Ishikawa (cell line): ENCODE measurements at regions not wholly inside any gene's neighbourhood (a gene's known extent, or its start where the extent isn't known, plus 50 kb on each side); places are given as distances from the start of the nearest gene placed in this dataset.

Source experiments
- CEBPB ChIP-seq: IDR thresholded peaks from 2 replicates; pipeline ENCODE4 v1.6.1; 2012
- EGR1 ChIP-seq: IDR thresholded peaks from 2 replicates; pipeline ENCODE4 v1.6.1; 2012
- EP300 ChIP-seq: IDR thresholded peaks from 2 replicates; pipeline ENCODE4 v1.6.1; 2012; ENCODE audit warnings: borderline replicate concordance
- FOXM1 ChIP-seq: IDR thresholded peaks from 2 replicates; pipeline ENCODE4 v1.6.1; 2012; ENCODE audit warnings: low read depth, borderline replicate concordance
- NFIC ChIP-seq: IDR thresholded peaks from 2 replicates; pipeline ENCODE4 v1.6.1; 2012
- RAD21 ChIP-seq: IDR thresholded peaks from 2 replicates; pipeline ENCODE4 v1.6.1; 2012; ENCODE audit warnings: low read depth
- REST ChIP-seq: IDR thresholded peaks from 2 replicates; pipeline ENCODE4 v1.6.1; 2012; ENCODE audit warnings: low read depth, mild to moderate bottlenecking
- TAF1 ChIP-seq: IDR thresholded peaks from 2 replicates; pipeline ENCODE4 v1.6.1; 2012; ENCODE audit warnings: low read depth, mild to moderate bottlenecking
- TCF12 ChIP-seq: IDR thresholded peaks from 2 replicates; pipeline ENCODE4 v1.6.1; 2012; ENCODE audit warnings: low read depth
- ZBTB7A ChIP-seq: IDR thresholded peaks from 2 replicates; pipeline ENCODE4 v1.6.1; 2012; ENCODE audit warnings: low read depth
- TF ChIP-seq, protein P1 (sequence below): IDR thresholded peaks from 2 replicates; pipeline ENCODE4 v1.6.1; 2012

- no peak for TF ChIP-seq NFIC
- TF ChIP-seq FOXM1, result no peak
- TF ChIP-seq REST, result no peak
- TF ChIP-seq ZBTB7A, result no peak
- no peak for TF ChIP-seq TAF1
- TF ChIP-seq, protein P1, sequence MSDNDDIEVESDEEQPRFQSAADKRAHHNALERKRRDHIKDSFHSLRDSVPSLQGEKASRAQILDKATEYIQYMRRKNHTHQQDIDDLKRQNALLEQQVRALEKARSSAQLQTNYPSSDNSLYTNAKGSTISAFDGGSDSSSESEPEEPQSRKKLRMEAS, result no peak
- TF ChIP-seq EGR1, result no peak
- TF ChIP-seq EP300, result no peak
- TF ChIP-seq CEBPB, result no peak
- no peak for TF ChIP-seq TCF12
- TF ChIP-seq RAD21, result no peak
Measured at GRCh38 chr3:40843208-40843624, 318.5 kb downstream of the ZNF621 start.
